Suppressor macrophage (primary cell): ENCODE measurements at regions not wholly inside any gene's neighbourhood (a gene's known extent, or its start where the extent isn't known, plus 50 kb on each side); places are given as distances from the start of the nearest gene placed in this dataset.

ENCODE experiments used
- DNase-seq, 4 experiments: peaks; one replicate each; pipeline ENCODE4 v3.0.0-alpha.2; 2020 to 2022

DNA sequence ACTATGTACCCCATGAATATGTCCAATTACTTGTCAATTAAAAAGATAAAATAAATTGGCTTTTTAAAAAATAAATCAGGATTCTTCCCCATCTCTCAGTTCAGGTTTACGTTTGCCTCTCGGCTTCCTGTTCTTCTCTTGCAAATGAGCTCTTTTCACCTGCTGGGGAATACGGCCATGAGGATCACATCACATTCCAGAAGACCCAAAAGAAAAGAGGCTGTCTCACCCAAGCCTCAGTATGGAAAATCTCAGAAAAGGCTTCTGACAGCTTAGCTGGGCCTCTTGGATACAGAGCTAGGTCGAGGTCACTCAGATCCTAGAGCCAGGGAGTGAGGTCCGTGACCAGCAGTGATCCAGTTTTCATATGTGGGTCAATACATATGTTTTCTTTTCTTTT, 171.2 kb upstream of the SDK2 start:
- DNase-seq: no peak

DNA sequence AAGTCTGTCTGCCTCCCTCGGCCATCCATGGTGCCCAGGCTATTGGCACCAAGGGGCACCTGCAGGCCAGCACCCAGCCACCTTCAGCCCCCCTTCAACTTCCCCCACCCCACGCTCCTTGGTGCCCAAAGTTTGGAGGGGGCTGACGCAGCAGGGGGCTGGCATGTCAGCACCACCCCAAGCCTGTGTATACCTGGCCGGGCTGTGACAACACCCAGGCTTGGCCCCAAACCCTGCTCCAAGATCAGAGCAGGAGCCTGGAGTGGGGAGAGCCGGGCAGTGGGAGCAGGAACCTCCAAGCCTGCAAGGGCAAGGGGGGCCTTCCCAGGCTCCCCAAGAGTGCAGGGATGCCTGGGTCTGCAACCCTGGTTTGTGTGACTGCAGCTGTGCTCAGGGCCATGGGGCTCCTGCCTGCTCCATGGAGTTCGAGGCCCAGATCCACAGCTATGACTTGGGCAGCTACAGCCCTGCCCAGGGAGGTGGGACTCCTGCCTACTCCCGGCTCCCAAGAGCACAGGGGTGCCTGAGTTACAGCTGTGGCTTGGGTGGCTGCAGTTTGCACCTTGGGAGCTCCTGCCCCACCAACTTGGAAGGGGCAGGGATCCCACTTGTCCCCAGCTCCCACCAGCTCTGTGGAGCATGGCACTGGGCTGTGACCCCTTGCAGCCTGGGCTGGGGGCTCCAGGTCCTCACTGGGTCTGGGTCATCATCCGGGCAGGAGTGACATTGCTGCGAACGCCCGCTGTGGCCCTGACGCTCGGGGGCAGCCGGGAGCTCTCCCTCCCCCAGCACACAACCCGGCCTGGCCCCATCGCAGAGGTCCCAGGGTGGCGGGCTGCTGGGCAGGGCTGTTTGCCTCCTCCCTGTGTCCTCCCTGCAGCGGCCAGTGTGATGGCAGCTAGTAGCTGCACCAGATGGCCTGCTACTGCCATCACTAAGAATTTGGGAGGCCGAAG, 175.5 kb upstream of the SDK2 start:
- DNase-seq: no peak

DNA sequence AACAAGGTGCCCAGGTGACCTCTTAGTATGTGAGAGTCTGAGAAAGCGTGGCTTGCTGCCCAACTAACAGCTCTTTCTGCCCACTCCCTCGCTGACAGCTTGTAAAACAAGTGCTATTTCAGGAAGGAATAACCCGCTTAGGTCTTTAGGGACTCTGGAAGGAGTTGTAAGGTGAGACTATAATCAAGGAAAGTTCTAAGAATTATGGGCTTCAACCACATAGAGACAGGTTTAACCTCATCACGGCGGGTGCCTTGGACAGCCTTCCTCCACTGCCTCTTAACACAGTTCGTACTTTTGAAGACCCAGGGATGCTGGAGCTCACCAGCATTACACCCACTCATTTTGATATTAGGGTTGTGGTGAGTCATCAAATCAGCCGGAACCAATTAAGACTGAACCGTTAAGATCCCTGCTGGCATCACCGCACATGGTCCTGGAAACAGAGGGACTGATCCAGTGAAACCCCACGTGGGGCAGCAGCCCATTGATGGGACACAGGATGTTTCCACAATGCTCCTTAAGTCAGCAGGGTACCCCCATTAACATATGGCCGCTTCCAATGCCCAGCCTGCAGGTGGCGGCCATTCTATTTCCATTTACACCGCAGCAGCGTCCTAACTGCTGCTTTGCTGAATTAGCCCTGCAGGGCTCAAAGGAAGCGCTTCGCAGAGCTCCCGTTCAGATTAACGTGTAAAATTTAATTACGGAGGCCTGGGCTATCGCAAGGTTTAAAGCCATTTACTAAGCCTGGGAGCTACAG, 176.6 kb upstream of the SDK2 start:
- DNase-seq: peak in 3 of 4 experiments; percentile 12 to 30 (median 29)

DNA sequence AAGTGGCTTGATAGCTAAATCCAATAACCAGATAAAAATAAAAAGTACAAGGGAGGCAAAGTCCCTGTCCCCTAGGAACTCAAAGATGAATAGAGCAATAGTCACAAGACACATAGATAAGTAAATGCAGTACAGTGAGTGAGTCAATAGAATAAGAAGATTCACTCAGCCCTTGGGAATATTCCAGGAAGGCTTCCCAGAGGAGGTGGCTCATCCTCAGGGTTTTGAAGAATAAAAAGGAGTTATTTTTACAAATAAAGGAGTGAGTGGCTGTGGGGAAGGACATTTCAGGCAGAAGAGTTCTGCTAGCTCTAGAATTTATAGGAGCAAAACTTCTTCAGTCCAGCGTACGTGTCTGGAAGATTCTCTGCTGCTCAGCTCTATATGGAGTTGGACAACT, 177.4 kb upstream of the SDK2 start:
- no peak for DNase-seq

DNA sequence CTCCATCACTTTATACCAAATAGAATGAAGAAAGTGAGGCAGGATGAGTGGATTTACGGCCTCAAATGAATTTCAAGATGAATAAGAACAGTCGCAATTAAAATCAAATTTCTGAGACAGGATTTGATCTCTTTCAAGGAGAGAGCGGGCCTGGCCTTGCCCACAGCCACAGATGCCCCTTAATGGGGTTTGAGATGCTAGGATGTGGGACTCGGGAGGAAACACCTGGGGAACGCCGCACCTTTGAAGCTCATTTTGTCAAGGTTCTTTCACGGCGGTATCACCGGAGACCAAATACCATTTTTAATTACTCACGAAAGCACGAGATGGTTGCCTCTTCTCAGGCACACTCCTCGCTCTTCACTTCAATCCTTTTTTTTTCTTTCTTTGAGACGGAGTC, 178.1 kb upstream of the SDK2 start:
- DNase-seq: no peak

DNA sequence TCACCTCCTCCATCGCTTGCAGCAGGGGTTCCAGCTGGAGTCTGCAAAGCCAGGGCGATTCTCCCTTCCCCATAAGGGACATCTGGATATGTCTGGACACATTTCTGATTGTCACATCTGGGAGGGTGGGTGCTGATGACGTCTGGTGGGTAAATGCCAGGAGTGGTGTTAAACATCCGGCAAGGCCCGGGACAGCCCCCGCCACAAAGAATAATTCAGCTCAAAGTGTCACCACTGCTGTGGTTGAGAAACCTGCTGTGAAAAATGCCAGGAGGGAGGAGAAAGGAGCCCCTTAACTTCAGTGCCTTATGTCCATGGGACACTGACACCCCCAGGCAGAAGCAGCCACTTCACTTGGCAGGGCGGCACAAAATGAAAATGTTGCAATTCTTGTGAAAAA, 179.4 kb upstream of the SDK2 start:
- DNase-seq: no peak

DNA sequence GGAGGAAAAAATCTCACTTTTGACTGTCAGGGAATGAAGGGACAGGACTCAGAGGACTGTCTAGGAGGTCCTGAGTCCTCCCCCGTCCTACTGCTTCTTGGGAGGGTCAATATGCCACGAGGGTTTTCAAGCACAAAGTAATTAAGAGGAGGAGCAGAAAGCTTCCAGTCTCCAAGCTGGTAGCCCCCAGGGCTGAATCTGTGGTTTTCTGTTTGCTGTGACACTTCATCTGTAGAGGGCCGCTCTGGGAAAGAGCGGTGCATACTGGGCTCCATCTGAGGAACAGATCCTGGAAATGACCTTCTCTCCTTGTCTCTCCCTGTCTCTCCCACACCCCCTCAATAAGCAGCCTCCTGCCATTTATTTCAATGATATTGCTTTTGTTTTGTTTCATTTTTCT, 180.1 kb upstream of the SDK2 start:
- DNase-seq: no peak

DNA sequence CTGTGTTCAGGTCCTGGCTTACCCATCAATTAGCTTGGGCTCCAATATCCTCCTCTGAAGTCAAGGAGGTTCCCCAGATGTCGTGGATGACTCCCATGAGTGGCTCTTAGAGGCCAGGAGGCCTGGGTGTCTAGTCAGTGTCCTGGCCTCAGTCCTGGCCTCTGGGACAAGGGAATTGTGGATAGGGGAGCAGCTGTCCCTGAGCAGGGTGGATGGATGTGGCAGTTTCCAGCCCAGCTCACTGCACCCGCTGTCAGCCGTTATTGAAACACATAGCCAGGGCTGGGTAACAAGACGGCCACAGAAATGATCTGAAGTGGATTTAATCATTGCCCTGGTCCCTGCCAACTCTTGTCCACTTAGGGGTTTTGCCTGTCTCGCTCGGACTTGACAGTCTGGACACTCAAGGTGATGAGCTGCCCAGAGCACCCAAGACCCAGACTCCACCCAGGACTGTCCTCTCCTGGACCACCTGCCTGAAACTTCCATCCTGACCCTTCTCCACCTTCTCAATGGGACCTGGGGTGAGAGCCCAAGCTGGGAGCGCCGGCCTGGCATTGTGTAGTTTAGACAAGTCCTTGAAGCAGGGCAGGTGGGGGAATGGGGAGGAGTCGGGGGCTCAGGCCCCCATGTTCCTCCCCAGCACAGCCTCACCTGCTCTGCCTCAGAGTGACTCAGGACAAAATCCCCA, 182.1 kb upstream of the SDK2 start:
- no peak for DNase-seq

DNA sequence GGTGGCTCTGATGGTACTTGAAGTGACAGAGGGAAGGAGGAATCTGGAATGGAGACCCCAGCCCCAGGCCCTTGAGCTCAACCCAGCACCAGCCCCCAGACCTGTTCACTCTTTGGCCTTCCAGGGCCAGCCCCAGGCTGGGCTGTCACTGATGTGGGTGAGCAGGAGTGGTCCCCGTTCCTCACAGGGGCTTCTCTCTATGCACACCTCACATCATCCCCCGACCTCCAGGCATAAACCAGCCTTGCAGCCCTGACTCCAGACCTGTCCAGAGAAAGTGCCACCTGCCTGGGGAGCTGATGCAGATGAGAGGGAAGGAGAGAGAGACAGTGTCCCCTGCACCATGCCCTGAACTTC, 182.6 kb upstream of the SDK2 start:
- DNase-seq: no peak

DNA sequence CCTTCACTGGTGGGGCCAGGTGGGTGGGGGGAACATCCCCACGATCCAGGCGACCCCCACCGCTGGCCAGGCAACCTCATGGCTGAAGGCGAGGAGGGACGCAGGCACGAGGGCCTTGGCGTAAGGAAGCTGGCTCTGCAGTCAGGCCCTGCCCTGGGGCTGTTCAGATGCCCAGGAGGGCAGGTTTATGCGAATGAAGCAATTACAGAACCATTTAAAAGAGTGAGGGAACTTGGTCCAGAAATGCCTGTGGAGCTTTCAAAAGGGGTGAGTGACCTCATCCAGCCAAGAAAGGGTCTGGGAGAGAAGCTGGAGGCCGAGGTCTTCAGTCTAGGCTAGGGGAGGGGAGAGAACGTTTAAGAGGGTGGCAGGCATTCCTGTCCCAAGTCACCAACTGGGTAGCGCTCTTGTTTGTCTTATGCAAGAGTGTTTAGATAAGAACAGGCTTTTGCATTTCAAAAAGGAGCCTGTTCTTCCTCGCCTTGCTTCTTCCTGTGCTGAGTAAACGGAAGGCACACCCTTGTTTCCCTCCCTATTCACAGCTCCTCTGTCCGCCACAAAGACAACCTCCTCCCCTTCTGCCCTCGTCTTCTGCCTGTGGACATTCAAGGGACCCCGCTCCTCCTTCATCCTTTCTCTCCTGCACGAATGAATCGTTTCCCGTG, 183.5 kb upstream of the SDK2 start:
- DNase-seq: peak in 1 of 4 experiments; percentile 8

DNA sequence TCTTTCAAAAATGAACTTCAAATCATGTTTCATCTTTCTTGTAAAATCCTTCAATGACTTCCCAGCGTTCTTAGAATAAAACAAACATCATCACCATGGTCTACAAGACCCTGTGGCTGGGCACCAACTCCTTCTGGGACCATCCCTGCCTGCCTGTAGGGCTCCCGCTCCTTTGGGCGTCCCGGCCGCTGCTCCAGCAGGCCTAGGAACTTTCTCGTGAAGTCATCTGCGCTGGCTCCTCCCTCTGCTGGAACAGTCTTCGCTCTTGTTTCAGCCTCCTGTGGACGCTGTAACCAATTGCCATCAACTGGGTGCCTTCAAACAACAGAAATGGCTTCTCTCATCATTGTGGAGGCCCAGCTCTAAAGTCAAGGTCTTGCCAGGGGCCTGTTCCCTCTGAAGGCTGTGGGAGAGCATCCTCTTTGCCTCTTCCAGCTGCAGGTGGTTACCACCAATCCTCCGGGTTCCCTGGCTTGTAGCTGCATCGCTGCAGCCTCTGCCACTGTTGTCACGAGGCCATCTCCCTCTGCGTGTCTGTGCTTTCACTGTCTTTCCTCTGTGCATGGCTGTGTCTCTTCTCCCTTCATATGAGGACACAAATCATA, 185.5 kb upstream of the SDK2 start:
- DNase-seq: no peak

DNA sequence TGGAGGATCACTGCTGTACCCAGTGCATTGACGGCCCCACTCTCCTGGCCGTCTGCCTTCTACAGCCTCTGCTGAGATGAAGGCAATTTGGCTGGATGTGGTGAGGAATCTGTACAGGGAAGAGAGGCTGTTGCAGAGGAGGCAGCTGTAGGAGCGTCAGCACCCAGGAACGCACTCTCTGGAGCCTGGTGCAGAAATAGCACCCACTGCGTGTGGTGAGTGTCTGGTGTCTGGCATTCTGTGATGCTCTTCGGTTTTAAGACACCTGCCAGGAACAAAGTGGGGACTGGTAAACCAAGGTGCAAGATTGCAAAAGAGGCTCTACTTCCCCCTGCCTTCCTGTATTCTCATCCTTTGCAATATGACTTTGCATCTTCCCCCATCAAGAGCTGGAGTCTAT, 187.5 kb upstream of the SDK2 start:
- DNase-seq: no peak

DNA sequence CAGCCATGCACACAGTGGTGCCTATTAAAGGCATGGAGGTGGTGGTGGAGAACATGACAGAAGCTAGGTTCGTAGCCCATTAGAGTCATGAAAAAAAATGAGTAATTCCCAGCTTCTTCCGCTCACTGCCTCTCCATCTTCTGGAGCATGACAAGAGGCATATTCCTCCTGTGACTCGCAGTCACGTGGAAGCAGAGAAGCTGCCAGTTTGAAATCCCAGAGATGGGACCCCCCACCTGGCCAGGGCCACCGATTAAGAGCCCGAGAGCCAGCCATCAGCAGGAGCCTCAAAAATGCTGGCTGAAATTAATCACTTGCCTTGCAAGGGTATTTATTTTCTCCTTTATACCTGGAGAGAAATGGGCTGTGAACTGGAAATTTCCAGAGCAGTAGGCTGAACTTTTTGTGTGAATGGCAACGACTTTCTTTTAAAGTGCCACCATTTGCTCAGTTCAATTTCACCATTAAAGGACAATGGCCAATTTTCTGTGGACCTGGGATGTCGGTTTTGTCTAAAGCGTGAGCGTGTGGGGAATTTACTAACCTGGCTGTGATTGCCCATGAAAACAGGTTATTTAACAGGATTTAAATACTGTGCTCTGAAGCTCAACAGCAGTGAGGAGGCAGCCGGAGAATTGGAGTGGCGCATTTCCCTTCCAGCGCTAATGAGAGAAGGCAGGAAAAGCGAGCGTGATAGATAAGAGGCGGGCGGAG, 189.7 kb upstream of the SDK2 start:
- DNase-seq: no peak

DNA sequence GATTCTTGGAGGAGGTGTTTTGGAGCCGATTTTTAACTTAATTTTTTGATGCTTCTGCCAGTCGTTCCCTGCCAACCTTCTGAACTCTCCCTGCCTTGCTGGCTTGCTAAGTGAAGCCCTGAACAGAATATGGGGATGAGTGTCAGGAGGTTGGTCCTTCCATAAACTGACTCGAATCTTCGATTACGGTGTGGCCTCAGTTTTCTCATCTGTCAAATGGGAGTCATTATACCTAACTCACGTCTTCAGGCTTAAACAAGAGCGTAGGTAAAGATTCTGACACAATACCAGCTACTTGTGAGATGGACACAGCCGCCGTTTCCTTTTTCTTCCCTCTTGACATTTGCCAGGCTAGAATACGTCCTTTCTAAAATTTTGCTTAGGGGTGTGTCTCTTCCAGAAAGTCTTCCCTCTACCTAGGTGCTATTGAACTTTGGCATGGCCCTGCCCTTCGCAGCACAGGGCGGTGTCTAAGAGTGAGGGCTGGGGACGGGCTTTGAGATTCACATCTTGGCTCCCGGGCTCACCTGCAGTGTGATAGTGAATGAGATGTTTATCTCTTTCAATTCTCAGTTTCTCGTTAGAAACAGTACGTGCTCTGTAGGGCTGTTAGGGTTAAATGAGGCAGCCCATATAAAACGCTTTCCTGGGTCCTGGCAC, 190.6 kb upstream of the SDK2 start:
- DNase-seq: no peak

DNA sequence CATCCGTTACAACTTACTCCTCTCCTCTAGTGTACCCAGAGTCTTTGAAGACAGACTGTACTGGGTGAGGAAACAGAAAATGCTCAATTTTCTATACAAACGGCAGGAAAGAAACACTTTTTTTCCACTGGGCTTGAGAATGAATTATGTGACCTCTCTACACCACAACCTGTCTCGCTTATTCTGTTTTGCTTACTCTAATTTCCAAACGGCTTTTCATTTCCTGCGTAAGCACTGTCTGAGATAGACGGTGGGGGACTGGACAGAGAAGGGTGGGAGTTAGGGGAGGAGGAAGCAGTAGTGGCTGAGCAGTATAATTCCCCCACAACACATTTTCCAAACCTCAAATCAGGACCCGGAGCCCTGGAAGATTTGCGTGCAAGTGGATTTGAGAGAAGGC, 191.4 kb upstream of the SDK2 start:
- no peak for DNase-seq

DNA sequence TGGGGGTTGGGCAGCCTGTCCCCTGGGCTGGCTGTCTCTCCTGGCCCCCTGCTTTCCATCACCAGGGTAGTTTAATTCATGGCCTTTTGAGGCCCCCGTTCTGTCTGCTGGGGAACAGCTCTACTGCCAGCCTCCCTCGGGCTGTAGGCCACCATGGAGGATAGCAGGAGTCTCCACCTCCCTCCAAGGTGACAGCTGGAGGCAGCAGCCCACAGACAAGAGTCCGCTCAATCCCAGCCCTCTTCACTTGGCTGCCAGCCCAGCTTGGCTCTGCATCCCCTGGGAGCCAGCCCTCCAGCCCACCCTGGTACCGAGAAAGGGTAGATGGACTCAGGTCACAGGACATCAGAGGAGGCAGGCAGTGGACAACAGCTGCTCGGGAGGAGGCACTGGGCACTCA, 194.6 kb upstream of the SDK2 start:
- DNase-seq: no peak

DNA sequence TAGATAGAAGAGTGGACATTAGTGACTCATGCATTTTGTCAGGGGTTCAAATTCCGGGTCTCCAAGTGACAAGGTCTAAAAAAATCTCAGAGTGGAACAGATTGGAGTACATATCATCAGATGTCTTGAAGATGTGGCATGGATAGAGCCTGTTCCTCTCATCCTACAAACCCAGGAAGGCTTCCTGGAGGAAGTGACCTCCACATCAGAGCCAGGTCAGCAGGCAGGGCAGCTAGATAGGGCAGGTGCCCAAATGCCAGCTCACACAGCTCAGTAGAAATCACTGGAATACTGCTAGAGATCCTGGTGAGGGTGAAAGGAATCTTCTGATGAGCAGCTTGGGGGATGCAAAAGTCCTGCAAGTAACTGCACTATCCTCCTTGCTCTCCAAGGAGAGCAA, 196.6 kb upstream of the SDK2 start:
- DNase-seq: no peak

DNA sequence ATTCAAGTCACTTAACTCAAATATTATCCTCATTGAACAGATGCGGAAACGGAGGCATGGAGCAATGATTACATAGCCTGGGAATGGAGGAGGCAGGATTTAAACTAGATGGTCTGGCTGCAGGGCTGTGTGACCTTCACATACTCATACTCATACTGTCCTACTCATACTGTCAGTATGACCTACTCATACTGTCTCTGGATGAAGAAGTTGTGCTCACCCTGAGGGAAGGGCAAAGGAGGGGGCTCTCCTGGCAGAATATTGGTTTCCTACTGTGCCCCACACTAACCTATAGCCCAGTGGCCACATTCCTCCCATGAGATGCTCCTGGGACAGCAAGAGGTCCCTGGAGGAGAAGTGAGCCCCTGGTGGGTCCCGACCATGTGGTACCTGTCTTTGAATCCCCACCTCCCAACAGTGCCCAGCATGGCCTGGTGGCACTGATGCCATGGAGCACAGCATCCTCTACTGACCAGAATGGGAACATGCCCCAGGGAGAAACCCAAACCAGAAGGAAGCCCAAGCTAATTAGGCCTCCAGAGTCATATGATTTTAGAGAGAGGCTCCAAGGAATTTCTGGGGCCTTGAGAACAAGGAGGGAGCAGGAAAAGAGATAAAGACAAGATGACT, 197.3 kb upstream of the SDK2 start:
- peak; percentile 10 to 38 (median 28) for DNase-seq

DNA sequence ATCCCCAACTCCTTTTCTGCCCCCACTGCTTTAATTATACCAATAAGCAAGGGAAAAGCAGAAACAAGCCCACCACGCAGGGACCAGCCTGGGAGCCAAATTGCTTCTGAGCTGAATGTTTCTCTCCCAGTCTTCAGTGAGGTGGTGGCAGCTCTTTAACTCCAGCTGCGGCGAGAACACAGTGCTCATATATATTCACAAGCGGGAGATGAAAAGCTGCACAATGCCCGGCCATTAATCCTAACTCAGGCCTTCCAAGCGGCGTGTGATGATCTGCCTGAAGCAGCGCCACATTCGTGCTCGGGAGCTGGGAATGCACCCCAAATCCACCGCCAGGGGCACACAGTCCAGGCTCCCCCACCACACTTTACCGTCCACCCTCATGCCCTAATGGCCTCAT, 203.7 kb upstream of the SDK2 start:
- no peak for DNase-seq

DNA sequence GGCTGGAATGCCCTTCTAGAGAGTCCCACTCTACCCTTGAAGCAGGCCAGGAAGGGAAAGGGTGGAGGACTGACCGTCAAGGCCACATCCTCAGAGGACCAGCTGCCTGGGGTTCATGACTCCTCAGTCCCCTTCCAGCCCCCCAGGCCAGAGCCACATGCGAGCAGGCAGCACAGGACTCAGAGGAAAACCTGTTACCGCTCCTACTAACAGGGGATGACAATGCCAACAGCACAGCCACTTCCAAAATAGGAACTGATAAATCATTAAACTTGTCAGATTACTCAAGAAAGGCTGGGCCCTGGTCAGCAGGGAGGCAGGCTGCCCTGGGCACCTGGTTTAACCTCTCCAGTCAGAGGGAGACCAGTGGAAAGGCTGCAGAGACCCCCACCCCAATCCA, 206.2 kb upstream of the SDK2 start:
- no peak for DNase-seq

DNA sequence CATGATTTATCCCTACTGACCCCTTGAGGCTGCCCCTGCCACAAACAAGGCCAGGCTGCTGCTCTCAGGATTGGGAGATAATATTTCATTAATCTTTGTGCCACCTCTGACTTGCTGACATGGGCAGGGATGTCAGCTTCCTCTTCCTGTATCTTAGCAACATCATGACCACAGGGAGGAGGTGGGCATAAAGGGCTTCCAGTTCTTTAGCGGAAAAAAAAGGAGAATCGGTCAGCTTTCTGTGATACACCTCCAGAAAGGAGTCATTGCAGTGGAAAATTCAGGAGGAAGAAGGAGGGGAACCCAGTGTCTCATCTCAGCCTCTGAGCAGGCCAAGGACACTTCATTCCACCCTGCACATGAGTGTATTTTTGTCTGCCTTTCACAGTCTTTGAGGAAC, 206.8 kb upstream of the SDK2 start:
- peak; percentile 26 to 67 (median 62) for DNase-seq
